Panc1 (cell line): ENCODE measurements at regions not wholly inside any gene's neighbourhood (a gene's known extent, or its start where the extent isn't known, plus 50 kb on each side); places are given as distances from the start of the nearest gene placed in this dataset.

Experiments used
- ATAC-seq: fragments of 200-7000 bp; cut with Tn5 transposase; 2 replicates; pipeline ENCODE4 v1.9.1; 2020; ENCODE audit warnings: mild to moderate bottlenecking, moderate library complexity
- BruUV-seq: library from RNA; stranded (reverse); fragments of 400-500 nt; replicated peaks from 2 replicates; lab custom pipeline; 2021; lab: Mats Ljungman, UMichigan
- CTCF ChIA-PET: fragments of 300-600 bp; sonication (Branson Sonifier 250); formaldehyde crosslinking; loops from one replicate; lab custom pipeline; 2022; ENCODE audit warnings: antibody characterized with exemption; lab: Charles Lee
- POLR2A ChIA-PET: fragments of 300-600 bp; sonication (Branson Sonifier 250); formaldehyde crosslinking; loops from one replicate; lab custom pipeline; 2022; ENCODE audit warnings: antibody characterized with exemption; lab: Charles Lee
- DNase-seq: peaks from one replicate; pipeline ENCODE4 v3.0.0-alpha.2; 2010; ENCODE audit warnings: low read depth, low spot score
- H3K27ac ChIP-seq: 2 replicates; pipeline ENCODE4 v1.5.1; 2011; ENCODE audit warnings: mild to moderate bottlenecking, low read length, inconsistent platforms
- H3K27me3 ChIP-seq: fragments of 200-500 bp; sonication (Bioruptor generic); 2 replicates; pipeline ENCODE4 v1.6.0; 2014; ENCODE audit warnings: low read length, inconsistent platforms; ENCODE audit not compliant: control insufficient read depth, insufficient read depth
- H3K36me3 ChIP-seq: fragments of 200-500 bp; sonication (Bioruptor generic); 2 replicates; pipeline ENCODE4 v1.5.1; 2014; ENCODE audit warnings: inconsistent platforms, mild to moderate bottlenecking, low read length, moderate library complexity; ENCODE audit not compliant: control insufficient read depth, insufficient read depth
- H3K4me1 ChIP-seq: 2 replicates; pipeline ENCODE4 v1.5.1; 2011; ENCODE audit warnings: inconsistent platforms, mild to moderate bottlenecking, low read length, moderate library complexity; ENCODE audit not compliant: control insufficient read depth, insufficient read depth
- H3K4me3 ChIP-seq, 2 experiments: 2 replicates each; pipeline ENCODE4 v1.5.1; 2011 to 2012; ENCODE audit warnings: low read depth in 2 of 2, low read length in 2 of 2, mild to moderate bottlenecking in 2 of 2, inconsistent platforms in 1 of 2, moderate library complexity in 1 of 2
- H3K9me3 ChIP-seq: fragments of 200-500 bp; sonication (Bioruptor generic); 2 replicates; pipeline ENCODE4 v1.5.1; 2014; ENCODE audit warnings: low read depth, mild to moderate bottlenecking, inconsistent platforms, low read length, moderate library complexity; ENCODE audit not compliant: control insufficient read depth, insufficient read depth
- CTCF ChIP-seq: fragments of 450-650 bp; IDR thresholded peaks from 2 replicates; pipeline ENCODE4 v1.5.1; 2017; ENCODE audit warnings: mild to moderate bottlenecking
- POLR2AphosphoS5 ChIP-seq: IDR thresholded peaks from 2 replicates; pipeline ENCODE4 v1.6.1; 2012; ENCODE audit warnings: mild to moderate bottlenecking, low read depth, low read length, moderate library complexity
- REST ChIP-seq, 2 experiments: IDR thresholded peaks; 2 replicates each; pipeline ENCODE4 v1.6.1; 2011 to 2012; ENCODE audit warnings: low read depth in 2 of 2, control low read depth in 1 of 2, low read length in 1 of 2, mild to moderate bottlenecking in 1 of 2, moderate library complexity in 1 of 2; ENCODE audit not compliant: insufficient read depth in 1 of 2
- SIN3A ChIP-seq: IDR thresholded peaks from 2 replicates; pipeline ENCODE4 v1.6.1; 2012; ENCODE audit warnings: low read depth, mild to moderate bottlenecking, low read length, moderate library complexity, borderline replicate concordance; ENCODE audit not compliant: insufficient read depth
- TCF7L2 ChIP-seq: IDR thresholded peaks from 2 replicates; pipeline ENCODE4 v1.6.1; 2011; ENCODE audit warnings: mild to moderate bottlenecking, low read depth, low read length, inconsistent platforms
- in situ Hi-C: cut with HindIII; loops from 2 replicates; pipeline ENCODE4 v1.10.0; 2016; ENCODE audit warnings: low sequenced_read_pairs, low pct_unique_long_range_greater_than_20kb
- intact Hi-C: fragments of 100-400 bp; cut with micrococcal nuclease; formaldehyde crosslinking; loops from one replicate; pipeline ENCODE4 v1.10.0; 2022; ENCODE audit not compliant: unreplicated experiment

GRCh38 chrX:22349116-22349515, 76.4 kb downstream of the CBLL2 start:
- H3K9me3 ChIP-seq, result no peaks in the 10 kb centered on the region
- no peak overlapping the region for H3K27ac ChIP-seq
- no TSS peak for BruUV-seq
- no peak for TF ChIP-seq CTCF
- no peak for TF ChIP-seq TCF7L2
- TF ChIP-seq SIN3A, result no peak
- no peak for TF ChIP-seq REST (IDR thresholded peaks at IDR 0.05; ENCODE audit: insufficient read depth in 1 of 2, low read depth in 2 of 2, low read length in 1 of 2)
- no peak for TF ChIP-seq POLR2AphosphoS5
- in situ Hi-C loops, result no loop called here
- ATAC-seq (no peak), DNase-seq (no peak)
- no peaks in the 10 kb centered on the region for H3K27me3 ChIP-seq
- no peaks in the 10 kb centered on the region for H3K4me1 ChIP-seq
- H3K36me3 ChIP-seq, result no peaks in the 10 kb centered on the region
- H3K4me3 ChIP-seq, result no peak overlapping the region
- intact Hi-C loops, result no loop called here
- ChIA-PET CTCF (no interaction called here), POLR2A (no interaction called here)

GRCh38 chrX:22351076-22351475, 78.4 kb downstream of the CBLL2 start:
- no peaks in the 10 kb centered on the region for H3K9me3 ChIP-seq
- BruUV-seq, result no TSS peak
- in situ Hi-C loops, result no loop called here
- no peak for DNase-seq
- no peak overlapping the region for H3K27ac ChIP-seq
- no peaks in the 10 kb centered on the region for H3K4me1 ChIP-seq
- TF ChIP-seq SIN3A, result no peak
- TF ChIP-seq POLR2AphosphoS5, result no peak
- TF ChIP-seq TCF7L2, result no peak
- no peak for TF ChIP-seq REST (IDR thresholded peaks at IDR 0.05; ENCODE audit: insufficient read depth in 1 of 2, low read depth in 2 of 2, low read length in 1 of 2)
- TF ChIP-seq CTCF, result no peak
- H3K27me3 ChIP-seq, result no peaks in the 10 kb centered on the region
- intact Hi-C loops, result no loop called here
- ChIA-PET CTCF (no interaction called here), POLR2A (no interaction called here)
- H3K36me3 ChIP-seq, result no peaks in the 10 kb centered on the region
- no peak overlapping the region for H3K4me3 ChIP-seq
- ATAC-seq, result no peak
